ENCODE measurements at regions not wholly inside any gene's neighbourhood (a gene's known extent, or its start where the extent isn't known, plus 50 kb on each side); places are given as distances from the start of the nearest gene placed in this dataset.

- no peak for TF ChIP-seq SIN3A (IDR thresholded peaks at IDR 0.05; ENCODE audit: borderline replicate concordance, insufficient read depth, low read length)
- TF ChIP-seq, protein P1, sequence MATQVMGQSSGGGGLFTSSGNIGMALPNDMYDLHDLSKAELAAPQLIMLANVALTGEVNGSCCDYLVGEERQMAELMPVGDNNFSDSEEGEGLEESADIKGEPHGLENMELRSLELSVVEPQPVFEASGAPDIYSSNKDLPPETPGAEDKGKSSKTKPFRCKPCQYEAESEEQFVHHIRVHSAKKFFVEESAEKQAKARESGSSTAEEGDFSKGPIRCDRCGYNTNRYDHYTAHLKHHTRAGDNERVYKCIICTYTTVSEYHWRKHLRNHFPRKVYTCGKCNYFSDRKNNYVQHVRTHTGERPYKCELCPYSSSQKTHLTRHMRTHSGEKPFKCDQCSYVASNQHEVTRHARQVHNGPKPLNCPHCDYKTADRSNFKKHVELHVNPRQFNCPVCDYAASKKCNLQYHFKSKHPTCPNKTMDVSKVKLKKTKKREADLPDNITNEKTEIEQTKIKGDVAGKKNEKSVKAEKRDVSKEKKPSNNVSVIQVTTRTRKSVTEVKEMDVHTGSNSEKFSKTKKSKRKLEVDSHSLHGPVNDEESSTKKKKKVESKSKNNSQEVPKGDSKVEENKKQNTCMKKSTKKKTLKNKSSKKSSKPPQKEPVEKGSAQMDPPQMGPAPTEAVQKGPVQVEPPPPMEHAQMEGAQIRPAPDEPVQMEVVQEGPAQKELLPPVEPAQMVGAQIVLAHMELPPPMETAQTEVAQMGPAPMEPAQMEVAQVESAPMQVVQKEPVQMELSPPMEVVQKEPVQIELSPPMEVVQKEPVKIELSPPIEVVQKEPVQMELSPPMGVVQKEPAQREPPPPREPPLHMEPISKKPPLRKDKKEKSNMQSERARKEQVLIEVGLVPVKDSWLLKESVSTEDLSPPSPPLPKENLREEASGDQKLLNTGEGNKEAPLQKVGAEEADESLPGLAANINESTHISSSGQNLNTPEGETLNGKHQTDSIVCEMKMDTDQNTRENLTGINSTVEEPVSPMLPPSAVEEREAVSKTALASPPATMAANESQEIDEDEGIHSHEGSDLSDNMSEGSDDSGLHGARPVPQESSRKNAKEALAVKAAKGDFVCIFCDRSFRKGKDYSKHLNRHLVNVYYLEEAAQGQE (IDR thresholded peaks at IDR 0.05; ENCODE audit: insufficient read depth in 1 of 2, low read depth in 2 of 2, low read length in 2 of 2) = no peak
- no peak for TF ChIP-seq POLR2AphosphoS5 (IDR thresholded peaks at IDR 0.05; ENCODE audit: low read depth, low read length)
These were observed 108.6 kb upstream of the ERCC6L2 start for GRCh38 chr9:95766906-95767305.

Measured in PFSK-1 (cell line).